Omental fat pad (tissue), 3 donors: ENCODE measurements at regions not wholly inside any gene's neighbourhood (a gene's known extent, or its start where the extent isn't known, plus 50 kb on each side); places are given as distances from the start of the nearest gene placed in this dataset.

Experiments
- ATAC-seq: fragments of 150-250 bp; one replicate; pipeline ENCODE4 v1.9.1; 2016; ENCODE audit warnings: mild to moderate bottlenecking, moderate library complexity; ENCODE audit not compliant: low FRiP score
- DNase-seq: peaks from one replicate; pipeline ENCODE4 v3.0.0-alpha.2; 2019; ENCODE audit warnings: low spot score
- CTCF ChIP-seq, 3 donors: fragments of 450-650 bp; IDR thresholded peaks; one replicate each; pipeline ENCODE4 v1.5.1; 2016 to 2017; ENCODE audit warnings: antibody characterized with exemption in 3 of 3, mild to moderate bottlenecking in 3 of 3, moderate library complexity in 2 of 3

- ATAC-seq (no peak), DNase-seq (no peak)
- TF ChIP-seq CTCF (IDR thresholded peaks at IDR 0.05) = no peak
Observed at GRCh38 chr2:228652366-228652765, 470.9 kb upstream of the SPHKAP start.

GRCh38 chr2:228649876-228650275, 468.4 kb upstream of the SPHKAP start:
- ATAC-seq = no peak
- TF ChIP-seq CTCF (IDR thresholded peaks at IDR 0.05) = no peak
- no peak for DNase-seq

- no peak for TF ChIP-seq CTCF (IDR thresholded peaks at IDR 0.05)
- ATAC-seq (no peak), DNase-seq (no peak)
Observed at GRCh38 chr2:228649447-228649846, 468.0 kb upstream of the SPHKAP start.

GRCh38 chr2:228648541-228648940, 467.1 kb upstream of the SPHKAP start:
- DNase-seq (no peak), ATAC-seq (no peak)
- no peak for TF ChIP-seq CTCF (IDR thresholded peaks at IDR 0.05)

GRCh38 chr2:228646061-228646460, 464.6 kb upstream of the SPHKAP start:
- ATAC-seq = no peak
- no peak for TF ChIP-seq CTCF (IDR thresholded peaks at IDR 0.05)
- no peak for DNase-seq

GRCh38 chr2:228644199-228644598, 462.7 kb upstream of the SPHKAP start:
- DNase-seq = no peak
- no peak for ATAC-seq
- TF ChIP-seq CTCF (IDR thresholded peaks at IDR 0.05) = no peak

- TF ChIP-seq CTCF (IDR thresholded peaks at IDR 0.05) = no peak
- ATAC-seq (no peak), DNase-seq (no peak)
Observed at GRCh38 chr2:228642861-228643260, 461.4 kb upstream of the SPHKAP start.
